IgD-negative memory B cell (primary cell): ENCODE measurements at regions not wholly inside any gene's neighbourhood (a gene's known extent, or its start where the extent isn't known, plus 50 kb on each side); places are given as distances from the start of the nearest gene placed in this dataset.

Experiments
- H3K27ac Mint-ChIP-seq, 3 donors: one replicate each; pipeline ENCODE4 v1.8.0; 2020 to 2022; ENCODE audit warnings: mild to moderate bottlenecking in 3 of 3, mixed read lengths in 3 of 3, moderate library complexity in 1 of 3
- H3K27me3 Mint-ChIP-seq: one replicate; pipeline ENCODE4 v1.8.0; 2021; ENCODE audit warnings: mixed read lengths
- H3K36me3 Mint-ChIP-seq: one replicate; pipeline ENCODE4 v1.8.0; 2020; ENCODE audit warnings: mild to moderate bottlenecking, mixed read lengths
- H3K4me1 Mint-ChIP-seq, 3 donors: one replicate each; pipeline ENCODE4 v1.8.0; 2020 to 2022; ENCODE audit warnings: mixed read lengths in 3 of 3, mild to moderate bottlenecking in 1 of 3
- H3K4me3 Mint-ChIP-seq, 4 donors: one replicate each; pipeline ENCODE4 v1.8.0; 2020 to 2022; ENCODE audit warnings: mild to moderate bottlenecking in 4 of 4, mixed read lengths in 4 of 4, moderate library complexity in 3 of 4
- H3K9me3 Mint-ChIP-seq, 3 donors: one replicate each; pipeline ENCODE4 v1.8.0; 2020 to 2021; ENCODE audit warnings: mixed read lengths in 3 of 3, mild to moderate bottlenecking in 1 of 3

DNA sequence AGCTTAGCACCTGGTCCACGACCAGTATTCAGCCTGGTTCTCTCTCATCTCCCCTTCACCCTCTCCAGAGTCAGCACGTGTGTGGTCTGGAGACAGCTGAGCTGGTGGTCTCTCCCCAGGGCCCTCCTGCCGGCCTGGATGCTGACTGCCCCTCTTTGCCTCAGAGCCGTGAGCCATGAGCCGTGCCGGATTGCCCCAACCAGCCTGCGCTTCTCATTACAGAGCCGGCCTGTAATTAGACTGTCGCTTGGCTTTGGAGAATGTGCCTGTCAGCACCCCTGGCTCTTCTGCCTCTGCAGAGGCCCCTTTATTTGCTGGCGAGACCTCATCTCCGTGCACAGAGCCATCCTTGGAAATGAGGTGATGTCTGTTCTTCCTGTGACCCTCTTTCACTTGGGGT, 118.7 kb upstream of the BOD1 start:
- H3K36me3 Mint-ChIP-seq, result no peaks in the 10 kb centered on the region
- no peaks in the 10 kb centered on the region for H3K9me3 Mint-ChIP-seq
- peak overlapping the region in 2 of 3 donors; percentile 98 for H3K27ac Mint-ChIP-seq
- peaks cover 45 to 47% (median 47%) of the 10 kb centered on the region in 3 donors for H3K4me1 Mint-ChIP-seq
- H3K27me3 Mint-ChIP-seq, result peaks cover 2% of the 10 kb centered on the region
- H3K4me3 Mint-ChIP-seq, result peak overlapping the region in 2 of 4 donors; percentile 58 to 78

DNA sequence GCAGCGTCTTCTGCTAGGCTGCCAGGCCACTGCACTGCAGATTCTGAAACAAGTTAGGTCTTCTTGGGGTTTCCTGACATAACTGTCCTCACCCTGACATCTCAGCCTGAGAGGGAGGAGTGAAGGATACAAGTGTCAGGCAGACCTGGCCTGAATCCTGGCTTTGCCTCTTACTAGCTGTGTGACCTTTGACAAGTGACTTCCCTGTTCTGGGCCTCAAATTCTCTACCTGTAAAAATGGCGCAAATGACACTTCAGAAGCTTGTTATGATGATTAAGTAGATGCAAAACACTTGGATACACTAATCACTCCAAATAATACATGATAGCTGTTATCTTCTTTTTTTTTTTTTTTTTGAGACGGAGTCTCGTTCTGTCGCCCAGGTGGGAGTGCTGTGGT, 119.2 kb upstream of the BOD1 start:
- peaks cover 45 to 47% (median 46%) of the 10 kb centered on the region in 3 donors for H3K4me1 Mint-ChIP-seq
- H3K27ac Mint-ChIP-seq, result peak overlapping the region in 2 of 3 donors; percentile 98
- H3K9me3 Mint-ChIP-seq, result no peaks in the 10 kb centered on the region
- H3K27me3 Mint-ChIP-seq, result peaks cover 2% of the 10 kb centered on the region
- H3K4me3 Mint-ChIP-seq, result peak overlapping the region in 2 of 4 donors; percentile 39 to 49
- peaks cover 1% of the 10 kb centered on the region for H3K36me3 Mint-ChIP-seq

DNA sequence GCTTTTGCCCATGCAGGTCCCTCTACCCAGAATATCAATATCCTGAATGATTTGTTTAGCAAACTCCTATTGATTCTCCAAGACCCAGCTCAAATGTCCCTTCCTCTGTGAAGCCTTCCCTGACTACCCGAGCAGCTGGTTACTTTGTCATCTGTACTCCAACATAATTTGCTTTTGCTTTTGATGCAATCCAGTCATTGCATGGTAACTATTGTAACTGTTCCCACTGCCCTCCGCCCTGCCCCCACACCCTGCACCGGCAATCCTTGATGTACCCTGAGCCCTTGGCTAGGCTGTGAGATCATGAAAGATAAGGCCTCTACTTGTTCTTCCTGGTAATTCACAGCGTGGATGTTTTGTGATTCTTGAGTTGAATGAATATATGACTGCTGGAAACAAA, 119.9 kb upstream of the BOD1 start:
- Mint-ChIP-seq H3K9me3 (no peaks in the 10 kb centered on the region), H3K27ac (peak overlapping the region in 2 of 3 donors; percentile 46 to 94), H3K4me3 (peak overlapping the region in 2 of 4 donors; percentile 37 to 75), H3K36me3 (peaks cover 1% of the 10 kb centered on the region), H3K27me3 (peaks cover 2% of the 10 kb centered on the region), H3K4me1 (peaks cover 38 to 54% (median 47%) of the 10 kb centered on the region in 3 donors)

DNA sequence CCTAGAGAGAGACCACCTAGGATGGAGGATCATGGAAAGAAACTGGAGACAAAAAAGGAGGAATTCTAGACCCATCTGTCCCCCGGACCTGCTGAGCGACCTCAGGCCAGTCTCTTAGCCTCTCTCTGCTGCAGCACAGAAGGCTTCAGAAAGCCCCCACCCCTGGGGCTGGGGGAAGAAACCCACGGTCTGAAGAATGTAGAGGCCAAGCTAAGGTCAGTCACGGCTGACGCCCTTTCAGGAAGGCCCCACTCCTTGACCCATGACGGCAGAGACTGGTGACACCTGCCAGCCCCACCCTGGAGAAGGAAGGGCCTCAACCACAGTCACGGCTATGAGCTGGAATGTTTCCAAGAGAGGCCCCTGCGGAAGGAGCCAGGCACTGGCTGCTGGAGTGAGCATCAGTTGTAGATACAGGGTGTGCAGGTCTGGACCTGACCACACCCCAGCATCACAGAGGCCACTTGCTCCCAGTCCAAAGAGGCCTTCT, 120.5 kb upstream of the BOD1 start:
- peaks cover 2% of the 10 kb centered on the region for H3K27me3 Mint-ChIP-seq
- H3K27ac Mint-ChIP-seq, result peak overlapping the region; percentile 9 to 94 (median 46)
- H3K4me1 Mint-ChIP-seq, result peaks cover 42 to 57% (median 51%) of the 10 kb centered on the region in 3 donors
- H3K36me3 Mint-ChIP-seq, result peaks cover 1% of the 10 kb centered on the region
- H3K4me3 Mint-ChIP-seq, result peak overlapping the region in 3 of 4 donors; percentile 3 to 75 (median 37)
- no peaks in the 10 kb centered on the region for H3K9me3 Mint-ChIP-seq

DNA sequence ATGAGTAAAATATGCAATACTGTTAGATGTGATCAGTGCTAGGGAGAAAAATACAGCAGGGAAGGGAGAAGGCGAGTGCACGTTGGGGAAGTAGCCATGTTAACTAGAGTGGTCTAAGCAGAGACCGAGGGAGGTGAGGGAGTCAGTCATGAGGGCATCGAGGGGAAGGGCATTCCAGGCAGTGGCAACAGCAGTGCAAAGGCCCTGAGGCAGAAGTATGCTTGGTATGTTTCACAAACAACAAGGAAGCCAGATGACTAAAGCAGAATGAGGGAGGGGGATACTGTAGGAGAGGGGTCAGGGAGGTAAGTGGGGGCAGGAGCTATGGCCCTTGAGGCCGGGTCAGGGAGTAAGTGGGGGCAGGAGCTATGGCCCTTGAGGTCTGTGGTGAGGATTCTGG, 123.3 kb upstream of the BOD1 start:
- peak overlapping the region in 1 of 3 donors; percentile 11 for H3K27ac Mint-ChIP-seq
- peak overlapping the region in 1 of 4 donors; percentile 74 for H3K4me3 Mint-ChIP-seq
- no peaks in the 10 kb centered on the region for H3K9me3 Mint-ChIP-seq
- H3K36me3 Mint-ChIP-seq, result peaks cover 1% of the 10 kb centered on the region
- no peaks in the 10 kb centered on the region for H3K27me3 Mint-ChIP-seq
- H3K4me1 Mint-ChIP-seq, result peaks cover 47 to 56% (median 50%) of the 10 kb centered on the region in 3 donors

DNA sequence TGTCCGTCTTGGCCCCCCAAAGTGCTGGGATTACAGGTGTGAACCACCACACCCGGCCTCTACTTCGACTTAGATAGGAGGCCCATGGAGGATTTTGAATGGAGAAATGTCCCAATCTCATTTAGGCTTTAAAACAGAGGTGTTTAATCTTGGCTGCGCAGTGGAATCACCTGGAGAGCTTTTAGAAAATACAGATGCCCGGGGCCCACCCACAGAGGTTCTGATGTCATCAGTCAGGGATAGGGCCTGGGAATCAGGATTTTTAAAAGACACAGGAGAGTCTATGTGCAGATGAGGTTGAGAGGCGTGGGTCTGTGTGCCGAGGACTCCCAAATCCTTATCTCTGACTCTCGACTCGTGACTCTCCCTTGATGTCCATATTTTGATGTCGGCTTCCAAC, 124.0 kb upstream of the BOD1 start:
- peaks cover 1% of the 10 kb centered on the region for H3K36me3 Mint-ChIP-seq
- no peaks in the 10 kb centered on the region for H3K27me3 Mint-ChIP-seq
- peaks cover 50 to 57% (median 51%) of the 10 kb centered on the region in 3 donors for H3K4me1 Mint-ChIP-seq
- H3K4me3 Mint-ChIP-seq, result no peak overlapping the region
- no peak overlapping the region for H3K27ac Mint-ChIP-seq
- H3K9me3 Mint-ChIP-seq, result no peaks in the 10 kb centered on the region

DNA sequence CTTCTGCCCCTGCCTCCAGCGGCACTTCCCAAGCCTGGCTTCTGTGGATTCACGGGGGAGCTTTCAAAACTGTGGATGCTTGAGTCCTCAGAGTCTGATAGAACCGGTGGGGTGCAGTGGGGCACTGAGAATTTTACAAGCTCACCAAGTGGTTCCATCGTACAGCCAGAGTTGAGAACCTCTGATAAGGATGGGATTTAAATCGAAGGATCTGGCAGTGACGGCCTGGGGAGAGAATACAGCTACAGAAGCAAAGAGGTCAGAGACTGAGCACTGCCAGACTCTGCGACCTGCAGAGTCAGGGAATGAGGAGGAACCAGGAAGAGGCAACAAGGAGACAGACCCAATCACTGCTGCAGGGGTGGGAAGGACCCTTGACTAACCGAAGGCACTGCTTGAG, 124.6 kb upstream of the BOD1 start:
- Mint-ChIP-seq H3K27me3 (no peaks in the 10 kb centered on the region), H3K27ac (peak overlapping the region in 2 of 3 donors; percentile 12 to 20), H3K4me3 (peak overlapping the region in 2 of 4 donors; percentile 39 to 85), H3K4me1 (peaks cover 54 to 61% (median 58%) of the 10 kb centered on the region in 3 donors), H3K36me3 (peaks cover 1% of the 10 kb centered on the region), H3K9me3 (no peaks in the 10 kb centered on the region)

DNA sequence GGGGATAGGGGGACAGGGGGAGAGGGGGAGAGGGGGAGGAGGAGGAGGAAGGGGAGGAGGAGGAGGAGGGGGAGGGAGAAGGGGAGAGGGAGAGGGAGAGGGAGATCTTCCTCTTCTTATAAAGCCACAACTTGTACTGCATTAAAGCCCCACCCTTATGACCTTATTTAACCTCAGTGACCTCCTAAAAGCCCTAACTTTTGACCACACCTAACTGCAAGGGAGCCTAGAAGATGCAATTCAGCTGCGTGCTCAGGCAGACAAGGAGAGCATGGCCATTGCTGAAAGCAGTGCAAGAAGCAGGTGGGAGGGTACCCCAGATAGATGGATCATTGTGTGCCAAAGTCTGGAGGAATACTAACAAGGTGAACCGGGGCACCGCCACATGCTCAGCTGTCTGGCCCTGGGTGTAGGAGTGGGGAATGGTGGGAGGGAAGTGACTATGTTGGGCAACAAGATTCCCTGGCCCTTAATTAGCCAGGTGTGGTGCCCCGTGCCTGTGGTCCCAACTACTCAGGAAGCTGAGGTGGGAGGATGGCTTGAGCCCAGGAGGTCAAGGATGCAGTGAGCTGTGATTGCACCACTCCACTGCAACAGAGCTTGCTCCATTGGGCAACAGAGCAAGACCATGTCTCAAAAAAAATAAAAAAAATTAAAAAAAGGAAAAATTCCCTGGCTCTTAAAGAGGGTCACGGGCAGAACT, 125.4 kb upstream of the BOD1 start:
- H3K27ac Mint-ChIP-seq, result peak overlapping the region in 1 of 3 donors; percentile 71
- H3K36me3 Mint-ChIP-seq, result peaks cover 1% of the 10 kb centered on the region
- H3K4me1 Mint-ChIP-seq, result peaks cover 53 to 59% (median 55%) of the 10 kb centered on the region in 3 donors
- peaks cover 0 to under 1% (median 0%) of the 10 kb centered on the region in 3 donors for H3K9me3 Mint-ChIP-seq
- no peaks in the 10 kb centered on the region for H3K27me3 Mint-ChIP-seq
- H3K4me3 Mint-ChIP-seq, result peak overlapping the region in 2 of 4 donors; percentile 34 to 76

DNA sequence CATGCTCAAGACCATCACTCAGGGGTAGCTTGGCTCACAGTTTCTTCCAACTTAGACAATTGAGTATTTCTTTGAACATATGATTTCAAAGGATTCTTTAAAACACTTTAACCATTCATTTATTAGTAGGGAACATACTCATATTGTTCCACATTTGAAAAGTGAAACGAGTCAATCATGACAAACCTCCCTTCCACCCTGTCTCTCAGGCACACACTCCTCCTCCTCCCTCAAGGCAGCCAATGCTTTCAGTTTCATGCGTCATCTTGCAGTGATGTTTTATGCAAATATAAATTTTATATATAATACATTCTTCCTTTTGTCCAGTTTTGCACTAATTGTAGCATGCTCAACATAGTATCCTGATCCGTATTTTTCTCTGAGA, 126.0 kb upstream of the BOD1 start:
- no peaks in the 10 kb centered on the region for H3K27me3 Mint-ChIP-seq
- peak overlapping the region in 1 of 3 donors; percentile 71 for H3K27ac Mint-ChIP-seq
- H3K4me3 Mint-ChIP-seq, result peak overlapping the region in 1 of 4 donors; percentile 76
- peaks cover 49 to 56% (median 52%) of the 10 kb centered on the region in 3 donors for H3K4me1 Mint-ChIP-seq
- peaks cover 0 to 2% (median 0%) of the 10 kb centered on the region in 3 donors for H3K9me3 Mint-ChIP-seq
- H3K36me3 Mint-ChIP-seq, result peaks cover 1% of the 10 kb centered on the region

DNA sequence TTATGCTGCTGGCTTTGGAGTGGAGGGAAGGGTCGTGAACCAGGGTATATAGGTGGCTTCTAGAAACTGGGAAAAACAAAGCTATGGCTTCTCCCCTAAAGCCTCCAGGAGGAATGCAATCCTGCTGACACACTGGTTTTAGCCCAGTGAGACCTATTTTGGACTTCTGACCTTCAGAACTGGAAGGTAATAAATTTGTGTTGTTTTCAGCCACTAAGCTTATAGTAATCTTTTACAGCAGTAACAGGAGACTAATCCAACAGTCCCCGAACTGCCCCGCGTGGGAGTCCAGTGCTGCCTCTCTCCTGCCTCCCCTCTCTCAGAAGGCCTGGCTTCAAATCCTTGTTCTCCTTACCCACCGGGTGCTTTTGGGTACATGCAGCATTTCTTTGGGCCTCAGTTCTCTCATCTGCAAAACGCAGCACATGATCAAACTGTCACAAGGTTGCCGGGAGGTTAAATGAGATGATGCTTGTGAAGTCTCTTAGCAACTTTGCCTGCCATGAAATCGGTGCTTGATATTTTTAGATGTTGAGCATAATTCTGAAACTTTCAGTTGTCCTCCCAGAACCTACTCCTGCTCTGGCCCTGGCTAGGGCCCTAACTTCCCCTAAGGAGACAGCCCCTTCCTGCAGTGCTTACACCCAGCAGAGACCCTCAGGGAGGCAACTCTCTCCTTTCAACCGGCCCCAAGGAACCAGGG, 127.3 kb upstream of the BOD1 start:
- peak overlapping the region; percentile 71 to 97 (median 88) for H3K27ac Mint-ChIP-seq
- peaks cover 1% of the 10 kb centered on the region for H3K36me3 Mint-ChIP-seq
- no peaks in the 10 kb centered on the region for H3K27me3 Mint-ChIP-seq
- peaks cover 47 to 50% (median 49%) of the 10 kb centered on the region in 3 donors for H3K4me1 Mint-ChIP-seq
- peak overlapping the region in 2 of 4 donors; percentile 13 to 39 for H3K4me3 Mint-ChIP-seq
- H3K9me3 Mint-ChIP-seq, result peaks cover 0 to 2% (median 0%) of the 10 kb centered on the region in 3 donors

DNA sequence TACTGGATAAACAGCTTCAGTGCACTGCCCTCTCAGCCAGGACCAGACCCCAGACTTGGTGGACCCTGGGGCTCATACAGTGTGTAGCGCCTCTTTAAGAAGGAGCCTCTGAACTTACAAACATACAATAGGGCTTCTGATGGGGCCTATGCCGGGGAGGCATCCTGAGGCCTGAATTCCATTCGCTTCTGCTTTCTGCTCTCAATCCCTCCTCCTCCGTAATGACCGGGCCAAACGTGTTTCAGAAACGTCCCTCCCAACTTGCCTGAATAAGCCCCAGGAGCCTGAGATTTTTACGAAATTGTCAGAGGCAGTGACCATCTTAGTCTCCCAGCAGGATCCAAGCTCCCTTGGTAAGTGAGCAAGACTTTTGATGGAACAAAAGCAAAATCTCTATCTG, 128.1 kb upstream of the BOD1 start:
- Mint-ChIP-seq H3K4me1 (peaks cover 43 to 48% (median 47%) of the 10 kb centered on the region in 3 donors), H3K27me3 (no peaks in the 10 kb centered on the region), H3K9me3 (peaks cover 0 to 2% (median 0%) of the 10 kb centered on the region in 3 donors), H3K36me3 (peaks cover 1% of the 10 kb centered on the region), H3K4me3 (peak overlapping the region in 1 of 4 donors; percentile 43), H3K27ac (peak overlapping the region; percentile 71 to 97 (median 88))

DNA sequence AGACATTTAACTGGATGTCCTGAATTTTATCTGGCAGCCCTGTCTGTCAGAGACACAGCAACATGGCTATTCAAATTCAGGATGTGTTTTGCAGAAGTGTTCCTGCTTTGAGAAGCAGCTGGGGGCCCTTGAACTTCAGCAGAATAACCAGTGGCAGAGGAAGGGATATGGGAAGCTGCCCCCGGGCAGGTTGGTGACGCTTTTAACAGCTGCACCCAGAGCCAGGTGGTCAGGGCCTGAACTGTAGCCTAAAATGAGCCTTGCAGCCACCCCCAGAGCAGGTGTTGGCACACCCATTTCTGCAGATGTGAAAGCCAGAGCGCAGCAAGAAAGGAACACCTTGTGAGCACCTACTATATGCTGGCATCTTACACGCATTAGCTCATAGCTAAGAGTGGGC, 128.7 kb upstream of the BOD1 start:
- Mint-ChIP-seq H3K27me3 (no peaks in the 10 kb centered on the region), H3K4me1 (peaks cover 42 to 46% (median 44%) of the 10 kb centered on the region in 3 donors), H3K36me3 (peaks cover 1% of the 10 kb centered on the region), H3K4me3 (peak overlapping the region in 3 of 4 donors; percentile 10 to 54 (median 42)), H3K27ac (peak overlapping the region; percentile 71 to 97 (median 88)), H3K9me3 (peaks cover 0 to 2% (median 0%) of the 10 kb centered on the region in 3 donors)

DNA sequence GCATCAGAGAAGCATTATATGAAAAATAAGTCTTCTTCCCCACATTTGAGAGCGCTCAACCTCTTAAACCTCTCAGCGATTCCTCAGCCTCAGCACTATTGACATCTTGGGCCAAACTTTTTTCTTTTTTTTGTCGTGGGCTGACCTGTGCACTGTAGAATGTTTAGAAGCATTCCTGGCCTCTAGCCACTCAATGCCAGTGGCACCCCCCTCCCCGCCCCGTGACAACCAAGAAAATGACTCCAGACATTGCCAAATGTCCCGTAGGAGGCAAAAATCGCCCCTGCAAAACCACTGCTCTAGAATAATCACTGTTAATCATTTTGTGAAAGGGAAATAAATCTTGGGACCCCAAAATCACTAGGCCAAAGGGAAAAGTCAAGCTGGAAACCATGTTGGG, 129.1 kb upstream of the BOD1 start:
- H3K9me3 Mint-ChIP-seq, result peaks cover 0 to 2% (median 0%) of the 10 kb centered on the region in 3 donors
- H3K27me3 Mint-ChIP-seq, result no peaks in the 10 kb centered on the region
- peaks cover 1% of the 10 kb centered on the region for H3K36me3 Mint-ChIP-seq
- H3K4me3 Mint-ChIP-seq, result peak overlapping the region in 3 of 4 donors; percentile 42 to 58 (median 54)
- peaks cover 44 to 47% (median 44%) of the 10 kb centered on the region in 3 donors for H3K4me1 Mint-ChIP-seq
- peak overlapping the region; percentile 71 to 97 (median 88) for H3K27ac Mint-ChIP-seq

DNA sequence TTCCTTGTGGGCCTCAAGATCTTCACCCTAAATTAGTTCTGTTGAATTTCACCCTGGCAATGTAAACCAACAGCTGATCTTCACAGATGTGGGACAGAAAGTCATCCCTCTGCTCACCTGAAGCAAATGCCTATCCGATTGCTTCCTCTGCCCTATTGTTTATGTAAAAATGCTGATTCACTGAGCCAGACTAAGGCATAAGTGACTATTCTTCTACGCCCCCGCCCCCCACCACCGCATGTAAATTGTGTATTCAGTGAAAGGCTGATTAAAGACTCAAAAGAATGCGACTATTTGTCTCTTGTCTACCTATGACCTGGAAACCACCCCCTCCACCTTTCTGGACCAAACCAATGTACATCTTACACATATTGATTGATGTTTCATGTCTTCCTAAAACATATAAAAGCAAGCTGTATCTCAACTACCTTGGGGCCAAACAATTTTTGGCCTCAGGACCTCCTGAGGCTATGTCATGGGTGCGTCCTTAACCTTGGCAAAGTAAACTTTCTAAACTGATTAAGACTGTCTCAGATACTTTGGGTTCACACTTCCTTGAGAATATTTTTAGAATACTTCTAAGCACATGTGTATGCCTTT, 129.7 kb upstream of the BOD1 start:
- Mint-ChIP-seq H3K27ac (peak overlapping the region in 2 of 3 donors; percentile 71 to 97), H3K4me3 (peak overlapping the region in 3 of 4 donors; percentile 12 to 58 (median 54)), H3K27me3 (no peaks in the 10 kb centered on the region), H3K9me3 (peaks cover 0 to 2% (median 0%) of the 10 kb centered on the region in 3 donors), H3K4me1 (peaks cover 43 to 50% (median 49%) of the 10 kb centered on the region in 3 donors), H3K36me3 (no peaks in the 10 kb centered on the region)
